Esophagus muscularis mucosa (tissue), 2 donors: ENCODE measurements at regions not wholly inside any gene's neighbourhood (a gene's known extent, or its start where the extent isn't known, plus 50 kb on each side); places are given as distances from the start of the nearest gene placed in this dataset.

Experiments
- EP300 ChIP-seq: sonication (generic); formaldehyde crosslinking; IDR thresholded peaks from one replicate; pipeline ENCODE4 v1.6.1; 2017; ENCODE audit warnings: antibody characterized with exemption
- POLR2A ChIP-seq: fragments of 450-650 bp; IDR thresholded peaks from one replicate; pipeline ENCODE4 v1.6.1; 2017; ENCODE audit warnings: antibody characterized with exemption, moderate library complexity, mild to moderate bottlenecking, low read depth

- TF ChIP-seq POLR2A (no peak), EP300 (no peak)
Observed at GRCh38 chr6:85085875-85086274, 321.5 kb upstream of the TBX18 start.
